K562 (cell line): ENCODE measurements at regions not wholly inside any gene's neighbourhood (a gene's known extent, or its start where the extent isn't known, plus 50 kb on each side); places are given as distances from the start of the nearest gene placed in this dataset.
"Not testable (repeated sequence)": the region's sequence is repeated elsewhere in the genome, so short reads cannot be mapped to it uniquely, and the experiment has no call there.

Experiments
- IFI16 ChIP-seq: fragments of 250-450 bp; sonication (Bioruptor Pico); IDR thresholded peaks from 2 replicates; pipeline ENCODE4 v2.1.2; 2022; ENCODE audit warnings: mild to moderate bottlenecking, inconsistent platforms
- IRF2 ChIP-seq: sonication (generic); formaldehyde crosslinking; IDR thresholded peaks from 2 replicates; pipeline ENCODE4 v1.8.1; 2022; ENCODE audit warnings: mild to moderate bottlenecking, missing genetic modification reagents
- TAF1 ChIP-seq: IDR thresholded peaks from 2 replicates; pipeline ENCODE4 v1.6.1; 2011; ENCODE audit warnings: mild to moderate bottlenecking, low read length, moderate library complexity; ENCODE audit not compliant: insufficient read depth, control insufficient read depth, severe bottlenecking; ENCODE audit errors: extremely low read depth
- TGIF2 ChIP-seq: sonication (generic); formaldehyde crosslinking; IDR thresholded peaks from 2 replicates; pipeline ENCODE4 v1.8.1; 2022; ENCODE audit warnings: mild to moderate bottlenecking, missing genetic modification reagents, moderate library complexity
- U2AF1 ChIP-seq: fragments of 200-400 bp; formaldehyde crosslinking; optimal IDR thresholded peaks from 2 replicates; pipeline ENCODE3; 2017; ENCODE audit warnings: mild to moderate bottlenecking, low read depth, low read length, moderate library complexity
- ZNF311 ChIP-seq: fragments of 250-450 bp; sonication (Bioruptor Pico); IDR thresholded peaks from 2 replicates; pipeline ENCODE4 v1.4.0; 2020; ENCODE audit warnings: mild to moderate bottlenecking, moderate library complexity
- ZSCAN32 ChIP-seq: fragments of 450-650 bp; formaldehyde crosslinking; IDR thresholded peaks from 2 replicates; pipeline ENCODE4 v1.4.0; 2020; ENCODE audit warnings: mild to moderate bottlenecking, moderate library complexity
- TF ChIP-seq, protein P1 (sequence below): sonication (generic); formaldehyde crosslinking; IDR thresholded peaks from 2 replicates; pipeline ENCODE4 v1.8.1; 2023; ENCODE audit warnings: mild to moderate bottlenecking, missing genetic modification reagents
- TF ChIP-seq, protein P2 (sequence below), 3 experiments: IDR thresholded peaks in 2 of 3; conservative IDR thresholded peaks in 1 of 3; 2 replicates each; pipeline ENCODE4 v1.5.1; 2011 to 2012; ENCODE audit warnings: low read length in 3 of 3, mild to moderate bottlenecking in 3 of 3, control low read depth in 2 of 3, improper control_type of control experiment in 1 of 3, inconsistent platforms in 1 of 3, low read depth in 1 of 3, mixed read lengths in 1 of 3, moderate library complexity in 1 of 3; ENCODE audit not compliant: insufficient read depth in 2 of 3
- TF ChIP-seq, protein P3 (sequence below): fragments of 450-650 bp; formaldehyde crosslinking; IDR thresholded peaks from 2 replicates; pipeline ENCODE4 v1.4.0; 2022; ENCODE audit warnings: mild to moderate bottlenecking, moderate library complexity

DNA sequence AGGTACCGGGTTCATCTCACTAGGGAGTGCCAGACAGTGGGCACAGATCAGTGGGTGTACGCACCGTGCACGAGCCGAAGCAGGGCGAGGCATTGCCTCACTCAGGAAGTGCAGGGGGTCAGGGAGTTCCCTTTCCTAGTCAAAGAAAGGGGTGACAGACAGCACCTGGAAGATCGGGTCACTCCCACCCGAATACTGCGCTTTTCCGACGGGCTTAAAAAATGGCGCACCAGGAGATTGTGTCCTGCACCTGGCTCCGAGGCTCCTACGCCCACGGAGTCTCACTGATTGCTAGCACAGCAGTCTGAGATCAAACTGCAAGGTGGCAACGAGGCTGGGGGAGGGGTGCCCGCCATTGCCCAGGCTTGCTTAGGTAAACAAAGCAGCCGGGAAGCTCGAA lies 1188.5 kb downstream of the FAM133A start:
- TF ChIP-seq, protein P1, sequence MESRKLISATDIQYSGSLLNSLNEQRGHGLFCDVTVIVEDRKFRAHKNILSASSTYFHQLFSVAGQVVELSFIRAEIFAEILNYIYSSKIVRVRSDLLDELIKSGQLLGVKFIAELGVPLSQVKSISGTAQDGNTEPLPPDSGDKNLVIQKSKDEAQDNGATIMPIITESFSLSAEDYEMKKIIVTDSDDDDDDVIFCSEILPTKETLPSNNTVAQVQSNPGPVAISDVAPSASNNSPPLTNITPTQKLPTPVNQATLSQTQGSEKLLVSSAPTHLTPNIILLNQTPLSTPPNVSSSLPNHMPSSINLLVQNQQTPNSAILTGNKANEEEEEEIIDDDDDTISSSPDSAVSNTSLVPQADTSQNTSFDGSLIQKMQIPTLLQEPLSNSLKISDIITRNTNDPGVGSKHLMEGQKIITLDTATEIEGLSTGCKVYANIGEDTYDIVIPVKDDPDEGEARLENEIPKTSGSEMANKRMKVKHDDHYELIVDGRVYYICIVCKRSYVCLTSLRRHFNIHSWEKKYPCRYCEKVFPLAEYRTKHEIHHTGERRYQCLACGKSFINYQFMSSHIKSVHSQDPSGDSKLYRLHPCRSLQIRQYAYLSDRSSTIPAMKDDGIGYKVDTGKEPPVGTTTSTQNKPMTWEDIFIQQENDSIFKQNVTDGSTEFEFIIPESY (CRISPR knock-in tag) = not testable (repeated sequence)
- TF ChIP-seq TAF1; IFI16; TGIF2 (CRISPR knock-in tag); ZNF311 (CRISPR knock-in tag); U2AF1; ZSCAN32 (CRISPR knock-in tag); IRF2: not testable (repeated sequence)
- TF ChIP-seq, protein P2, sequence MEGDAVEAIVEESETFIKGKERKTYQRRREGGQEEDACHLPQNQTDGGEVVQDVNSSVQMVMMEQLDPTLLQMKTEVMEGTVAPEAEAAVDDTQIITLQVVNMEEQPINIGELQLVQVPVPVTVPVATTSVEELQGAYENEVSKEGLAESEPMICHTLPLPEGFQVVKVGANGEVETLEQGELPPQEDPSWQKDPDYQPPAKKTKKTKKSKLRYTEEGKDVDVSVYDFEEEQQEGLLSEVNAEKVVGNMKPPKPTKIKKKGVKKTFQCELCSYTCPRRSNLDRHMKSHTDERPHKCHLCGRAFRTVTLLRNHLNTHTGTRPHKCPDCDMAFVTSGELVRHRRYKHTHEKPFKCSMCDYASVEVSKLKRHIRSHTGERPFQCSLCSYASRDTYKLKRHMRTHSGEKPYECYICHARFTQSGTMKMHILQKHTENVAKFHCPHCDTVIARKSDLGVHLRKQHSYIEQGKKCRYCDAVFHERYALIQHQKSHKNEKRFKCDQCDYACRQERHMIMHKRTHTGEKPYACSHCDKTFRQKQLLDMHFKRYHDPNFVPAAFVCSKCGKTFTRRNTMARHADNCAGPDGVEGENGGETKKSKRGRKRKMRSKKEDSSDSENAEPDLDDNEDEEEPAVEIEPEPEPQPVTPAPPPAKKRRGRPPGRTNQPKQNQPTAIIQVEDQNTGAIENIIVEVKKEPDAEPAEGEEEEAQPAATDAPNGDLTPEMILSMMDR (IDR thresholded peaks at IDR 0.05 in 2 of 3, conservative IDR thresholded peaks at IDR 0.05 in 1 of 3; ENCODE audit: insufficient read depth in 2 of 3, low read depth in 1 of 3, low read length in 3 of 3) = not testable (repeated sequence)
- TF ChIP-seq, protein P3, sequence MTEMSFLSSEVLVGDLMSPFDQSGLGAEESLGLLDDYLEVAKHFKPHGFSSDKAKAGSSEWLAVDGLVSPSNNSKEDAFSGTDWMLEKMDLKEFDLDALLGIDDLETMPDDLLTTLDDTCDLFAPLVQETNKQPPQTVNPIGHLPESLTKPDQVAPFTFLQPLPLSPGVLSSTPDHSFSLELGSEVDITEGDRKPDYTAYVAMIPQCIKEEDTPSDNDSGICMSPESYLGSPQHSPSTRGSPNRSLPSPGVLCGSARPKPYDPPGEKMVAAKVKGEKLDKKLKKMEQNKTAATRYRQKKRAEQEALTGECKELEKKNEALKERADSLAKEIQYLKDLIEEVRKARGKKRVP (CRISPR knock-in tag) = not testable (repeated sequence)
